ENCODE measurements at regions not wholly inside any gene's neighbourhood (a gene's known extent, or its start where the extent isn't known, plus 50 kb on each side); places are given as distances from the start of the nearest gene placed in this dataset.

DNA sequence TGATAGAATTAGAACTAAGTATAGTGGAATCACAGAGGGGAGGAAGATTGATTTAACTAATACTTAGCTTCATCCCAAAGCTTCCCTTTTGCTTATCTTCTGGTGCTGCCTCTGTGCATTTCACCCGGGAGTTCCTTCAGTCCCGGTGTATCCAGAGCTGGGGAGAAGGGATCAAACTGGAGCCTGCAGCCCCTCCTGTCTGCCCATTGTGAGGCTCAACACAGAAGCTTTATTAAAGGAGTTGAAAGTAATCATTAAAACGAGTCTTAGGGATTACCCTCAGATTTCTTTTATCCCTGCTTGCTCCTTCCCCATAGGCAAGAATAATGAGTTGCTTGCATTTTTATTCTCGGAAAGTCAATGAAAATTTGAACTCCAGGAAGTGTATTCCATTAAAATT, 739.7 kb upstream of the DDX18 start:
- Histone ChIP-seq H3K4me3 (no peak overlapping the region), H3K4me1 (no peaks in the 10 kb centered on the region), H3K36me3 (no peaks in the 10 kb centered on the region), H3K9me3 (peaks cover 0 to 6% (median 0%) of the 10 kb centered on the region in 4 donors), H3K27ac (no peak overlapping the region), H3K27me3 (no peaks in the 10 kb centered on the region)
- DNase-seq, result no peak
- TF ChIP-seq, protein P1, sequence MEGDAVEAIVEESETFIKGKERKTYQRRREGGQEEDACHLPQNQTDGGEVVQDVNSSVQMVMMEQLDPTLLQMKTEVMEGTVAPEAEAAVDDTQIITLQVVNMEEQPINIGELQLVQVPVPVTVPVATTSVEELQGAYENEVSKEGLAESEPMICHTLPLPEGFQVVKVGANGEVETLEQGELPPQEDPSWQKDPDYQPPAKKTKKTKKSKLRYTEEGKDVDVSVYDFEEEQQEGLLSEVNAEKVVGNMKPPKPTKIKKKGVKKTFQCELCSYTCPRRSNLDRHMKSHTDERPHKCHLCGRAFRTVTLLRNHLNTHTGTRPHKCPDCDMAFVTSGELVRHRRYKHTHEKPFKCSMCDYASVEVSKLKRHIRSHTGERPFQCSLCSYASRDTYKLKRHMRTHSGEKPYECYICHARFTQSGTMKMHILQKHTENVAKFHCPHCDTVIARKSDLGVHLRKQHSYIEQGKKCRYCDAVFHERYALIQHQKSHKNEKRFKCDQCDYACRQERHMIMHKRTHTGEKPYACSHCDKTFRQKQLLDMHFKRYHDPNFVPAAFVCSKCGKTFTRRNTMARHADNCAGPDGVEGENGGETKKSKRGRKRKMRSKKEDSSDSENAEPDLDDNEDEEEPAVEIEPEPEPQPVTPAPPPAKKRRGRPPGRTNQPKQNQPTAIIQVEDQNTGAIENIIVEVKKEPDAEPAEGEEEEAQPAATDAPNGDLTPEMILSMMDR (IDR thresholded peaks at IDR 0.05), result no peak
- TF ChIP-seq POLR2A (IDR thresholded peaks at IDR 0.05), result no peak

DNA sequence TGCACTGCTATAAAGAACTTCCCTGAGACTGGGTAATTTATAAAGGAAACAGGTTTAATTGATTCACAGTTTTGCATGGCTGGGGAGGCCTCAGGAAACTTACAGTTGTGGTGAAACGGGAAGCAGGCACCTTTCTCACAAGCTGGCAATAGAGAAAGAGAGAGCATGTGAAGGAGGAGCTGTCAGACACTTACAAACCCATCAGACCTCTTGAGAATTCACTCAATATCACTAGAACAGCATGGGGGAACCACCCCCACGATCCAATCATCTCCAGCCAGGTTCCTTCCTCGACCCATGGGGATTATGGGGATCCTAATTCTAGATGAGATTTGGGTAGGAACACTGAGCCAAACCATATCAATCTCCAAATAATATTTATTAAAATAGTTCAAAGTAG, 729.2 kb upstream of the DDX18 start:
- no peak overlapping the region for H3K4me3 ChIP-seq
- no peaks in the 10 kb centered on the region for H3K27me3 ChIP-seq
- no peak for DNase-seq
- H3K27ac ChIP-seq, result no peak overlapping the region
- no peaks in the 10 kb centered on the region for H3K9me3 ChIP-seq
- no peaks in the 10 kb centered on the region for H3K4me1 ChIP-seq
- TF ChIP-seq, protein P1 (IDR thresholded peaks at IDR 0.05), result no peak
- TF ChIP-seq POLR2A (IDR thresholded peaks at IDR 0.05), result no peak
- no peaks in the 10 kb centered on the region for H3K36me3 ChIP-seq

DNA sequence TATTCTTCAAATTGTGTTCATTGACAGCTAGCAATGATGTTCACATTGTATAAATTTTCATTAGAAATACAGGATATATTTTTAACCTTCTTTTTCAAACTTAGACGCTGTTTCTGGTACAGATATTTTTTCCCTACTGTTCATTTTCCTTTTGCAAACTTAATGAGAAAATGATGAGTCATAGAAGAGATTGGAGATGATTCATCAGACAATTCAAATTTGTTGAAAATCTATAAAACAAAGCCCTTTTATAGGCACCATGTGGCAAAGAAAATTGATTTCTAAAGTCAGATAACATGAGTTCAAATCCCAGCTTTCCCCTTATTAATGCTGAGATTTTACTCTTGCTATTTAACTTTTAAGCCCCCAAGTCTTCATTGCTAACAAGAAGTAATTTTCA, 728.8 kb upstream of the DDX18 start:
- Histone ChIP-seq H3K9me3 (no peaks in the 10 kb centered on the region), H3K27me3 (no peaks in the 10 kb centered on the region), H3K36me3 (no peaks in the 10 kb centered on the region), H3K4me3 (no peak overlapping the region), H3K27ac (no peak overlapping the region), H3K4me1 (no peaks in the 10 kb centered on the region)
- no peak for DNase-seq
- TF ChIP-seq POLR2A (IDR thresholded peaks at IDR 0.05), result no peak
- TF ChIP-seq, protein P1 (IDR thresholded peaks at IDR 0.05), result no peak

- no peaks in the 10 kb centered on the region for H3K4me1 ChIP-seq
- H3K36me3 ChIP-seq, result no peaks in the 10 kb centered on the region
- DNase-seq, result no peak
- no peak overlapping the region for H3K27ac ChIP-seq
- H3K4me3 ChIP-seq, result no peak overlapping the region
- TF ChIP-seq, protein P1 (IDR thresholded peaks at IDR 0.05), result no peak
- no peak for TF ChIP-seq POLR2A (IDR thresholded peaks at IDR 0.05)
- no peaks in the 10 kb centered on the region for H3K9me3 ChIP-seq
- H3K27me3 ChIP-seq, result no peaks in the 10 kb centered on the region
These were observed 728.1 kb upstream of the DDX18 start for GRCh38 chr2:117086174-117086942.

- no peak for DNase-seq
- Histone ChIP-seq H3K27ac (no peak overlapping the region), H3K27me3 (no peaks in the 10 kb centered on the region), H3K36me3 (no peaks in the 10 kb centered on the region), H3K4me3 (no peak overlapping the region), H3K9me3 (no peaks in the 10 kb centered on the region), H3K4me1 (no peaks in the 10 kb centered on the region)
- no peak for TF ChIP-seq POLR2A (IDR thresholded peaks at IDR 0.05)
- TF ChIP-seq, protein P1 (IDR thresholded peaks at IDR 0.05), result no peak
These were observed 727.6 kb upstream of the DDX18 start for GRCh38 chr2:117086943-117087250.

All from Peyer's patch (tissue), 4 donors.